ENCODE measurements at regions not wholly inside any gene's neighbourhood (a gene's known extent, or its start where the extent isn't known, plus 50 kb on each side); places are given as distances from the start of the nearest gene placed in this dataset.

DNA sequence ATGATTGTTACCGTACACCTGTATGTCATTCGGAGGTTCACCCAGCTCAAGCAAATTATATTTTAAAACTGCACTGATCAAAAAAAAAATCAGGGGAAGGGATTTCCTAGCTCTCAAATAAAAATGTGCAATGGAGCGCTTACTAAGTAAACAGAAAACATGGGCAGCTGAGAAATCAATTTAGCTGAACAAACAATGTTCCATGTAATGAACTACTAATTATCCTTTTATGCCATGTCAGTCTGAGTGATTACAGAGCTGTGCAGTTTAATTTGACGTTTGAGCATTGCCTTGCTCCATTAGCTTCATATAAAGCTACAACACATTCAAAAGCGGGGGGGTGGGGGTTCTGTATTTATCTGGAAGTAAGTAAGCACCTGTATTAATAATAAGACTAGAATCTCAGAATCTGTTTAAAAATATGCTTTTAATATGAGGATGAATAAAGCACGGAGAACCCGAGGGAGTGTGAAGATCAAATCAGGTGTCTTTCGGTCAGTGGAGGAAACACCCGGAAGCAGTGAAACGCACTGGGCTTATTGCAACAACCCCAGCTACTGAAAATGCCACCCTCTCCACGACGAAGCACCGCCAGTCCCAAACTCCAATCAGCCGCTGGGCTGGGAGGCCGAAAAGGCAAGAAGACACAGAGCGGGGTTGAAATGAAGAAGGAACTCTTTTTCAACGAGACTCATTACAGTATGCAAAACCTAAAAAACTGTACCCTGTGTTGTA, 196.5 kb upstream of the ATP11B start:
- in situ Hi-C loops (cut with MboI; ENCODE audit: low pct_unique_long_range_greater_than_20kb in 2 of 9, low sequenced_read_pairs in 9 of 9, unreplicated experiment in 9 of 9) = no loop called here
- Histone ChIP-seq H3K4me1 (replicated peaks in 1 of 2) (no peaks in the 10 kb centered on the region), H3K27ac (no peak overlapping the region), H3K4me3 (no peak overlapping the region)
- peak in 1 of 8 experiments; percentile 30 for ATAC-seq (replicated peaks in 6 of 8)
- 24 to 100% (median 88%) methylated on average over 2 to 17 of the region's 17 CpGs for WGBS, 10 experiments

DNA sequence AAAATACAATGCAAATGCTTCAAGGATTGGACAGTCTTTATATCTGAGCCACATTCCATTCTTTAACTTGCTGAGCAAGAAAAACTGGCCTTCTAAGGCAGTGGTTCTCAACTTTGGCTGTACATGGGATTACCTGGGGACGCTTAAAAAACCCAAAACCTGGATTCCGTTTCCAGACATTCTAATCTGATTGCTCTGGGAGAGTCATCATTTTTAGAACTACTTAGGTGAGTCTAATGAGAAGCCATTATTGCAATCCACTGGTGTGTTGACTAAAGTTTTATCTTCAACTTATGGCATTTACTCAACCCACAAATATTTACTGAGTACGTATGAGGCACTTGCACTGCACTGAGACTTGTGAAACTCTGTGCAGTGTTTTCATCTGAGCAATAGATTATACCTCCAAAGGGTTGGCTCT, 195.7 kb upstream of the ATP11B start:
- no peak for ATAC-seq (replicated peaks in 6 of 8)
- Histone ChIP-seq H3K27ac (no peak overlapping the region), H3K4me1 (replicated peaks in 1 of 2) (no peaks in the 10 kb centered on the region), H3K4me3 (no peak overlapping the region)
- WGBS, 10 experiments = 0 to 100% (median 90%) methylated on average over 1 to 3 of the region's 3 CpGs; no CpG with 5 or more reads in 1 of the 10 experiments
- in situ Hi-C loops (cut with MboI; ENCODE audit: low pct_unique_long_range_greater_than_20kb in 2 of 9, low sequenced_read_pairs in 9 of 9, unreplicated experiment in 9 of 9) = no loop called here

DNA sequence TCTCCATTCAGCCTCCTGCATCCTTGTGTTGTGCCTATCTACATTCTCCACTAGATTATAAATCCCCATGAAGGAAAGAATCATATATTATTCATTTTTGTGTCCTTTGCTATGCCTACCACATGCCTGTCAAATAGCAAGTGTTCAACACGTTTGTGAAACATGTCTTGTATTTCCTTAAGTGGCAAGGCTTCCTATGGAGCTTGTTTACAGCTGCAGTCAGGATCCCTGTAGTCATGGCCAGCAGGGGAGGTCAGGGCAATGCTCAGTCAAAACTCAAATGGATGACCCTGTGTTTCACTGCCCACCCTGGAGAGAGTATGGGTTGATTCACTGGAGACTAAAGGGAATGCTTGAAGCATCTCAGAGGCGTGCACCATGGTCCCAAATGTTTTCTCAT, 191.7 kb upstream of the ATP11B start:
- in situ Hi-C loops (cut with MboI; ENCODE audit: low pct_unique_long_range_greater_than_20kb in 2 of 9, low sequenced_read_pairs in 9 of 9, unreplicated experiment in 9 of 9) = loop anchor here in 2 of 9 experiments (25.0 kb wide), 1 partner anchor 889 kb away; the partner anchor contains the start of gene SOX2 (in 2 of the 2)
- 0 to 80% (median 50%) methylated on average over 1 to 2 of the region's 2 CpGs; no CpG with 5 or more reads in 3 of the 10 experiments for WGBS, 10 experiments

DNA sequence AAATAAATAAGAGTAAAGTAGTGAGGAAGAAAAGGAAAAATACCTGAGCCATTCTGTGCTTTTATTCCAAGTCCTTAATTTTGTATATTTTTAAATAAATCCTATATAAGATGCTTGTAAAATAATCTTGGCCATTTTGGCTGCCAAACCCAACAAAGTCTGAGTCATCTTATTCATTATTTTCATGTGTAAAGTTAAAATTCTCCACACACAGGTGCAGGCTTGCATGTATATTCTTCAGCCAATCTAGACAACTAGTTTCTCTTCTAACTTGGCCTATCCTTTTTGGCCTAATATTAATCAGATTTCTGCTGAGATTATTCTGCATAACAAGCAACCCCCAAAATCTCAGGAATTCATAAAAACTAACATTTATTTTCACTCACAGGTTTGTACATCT, 189.8 kb upstream of the ATP11B start:
- no peak for ATAC-seq (replicated peaks in 6 of 8)
- H3K4me1 ChIP-seq (replicated peaks in 1 of 2) = peaks cover 0 to 3% of the 10 kb centered on the region in 2 donors
- no peak overlapping the region for H3K27ac ChIP-seq
- in situ Hi-C loops (cut with MboI; ENCODE audit: low pct_unique_long_range_greater_than_20kb in 2 of 9, low sequenced_read_pairs in 9 of 9, unreplicated experiment in 9 of 9) = loop anchor here in 2 of 9 experiments (25.0 kb wide), 1 partner anchor 891 kb away; the partner anchor contains the start of gene SOX2 (in 2 of the 2)
- H3K4me3 ChIP-seq = no peak overlapping the region

More for the DNA sequence above, 191.7 kb upstream of the ATP11B start:
- H3K4me3 ChIP-seq = no peak overlapping the region
- no peak overlapping the region for H3K27ac ChIP-seq
- no peaks in the 10 kb centered on the region for H3K4me1 ChIP-seq (replicated peaks in 1 of 2)
- ATAC-seq (replicated peaks in 6 of 8) = no peak

DNA sequence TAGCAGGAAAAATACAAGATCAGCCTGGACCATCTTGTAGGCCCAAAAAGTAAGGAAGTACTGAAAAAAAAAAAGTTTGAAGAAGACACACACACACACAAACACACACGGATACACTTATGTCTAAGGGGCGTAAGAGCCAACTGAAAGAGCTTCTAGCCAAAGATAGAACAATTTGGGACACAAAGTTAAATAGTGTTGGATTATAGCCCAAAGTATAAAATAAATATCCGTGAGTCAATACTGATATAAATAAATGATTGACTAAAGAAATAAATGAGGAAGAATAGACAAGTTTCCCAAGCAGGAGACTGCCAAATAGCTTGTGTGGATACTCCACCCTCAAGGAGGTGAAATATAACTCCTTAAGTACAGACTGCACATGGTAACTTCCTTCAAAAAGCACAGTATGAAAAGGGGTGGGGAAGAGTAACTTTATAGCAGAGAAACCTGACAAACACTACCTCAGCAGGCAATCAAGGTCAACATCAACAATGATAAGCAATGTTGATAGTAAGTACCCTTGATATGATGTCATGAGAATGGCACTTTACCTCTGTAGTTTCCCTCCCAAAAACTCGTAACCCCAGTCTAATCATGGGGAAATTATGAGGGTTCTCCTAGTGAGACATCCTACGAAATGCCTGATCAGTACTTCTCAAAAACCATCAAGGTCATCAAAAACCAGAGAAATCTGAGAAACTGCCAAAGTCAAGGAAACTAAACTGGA, 187.3 kb upstream of the ATP11B start:
- Histone ChIP-seq H3K27ac (no peak overlapping the region), H3K4me1 (replicated peaks in 1 of 2) (peaks cover 0 to 7% of the 10 kb centered on the region in 2 donors), H3K4me3 (no peak overlapping the region)
- no peak for ATAC-seq (replicated peaks in 6 of 8)
- in situ Hi-C loops (cut with MboI; ENCODE audit: low pct_unique_long_range_greater_than_20kb in 2 of 9, low sequenced_read_pairs in 9 of 9, unreplicated experiment in 9 of 9) = loop anchor here in 2 of 9 experiments (25.0 kb wide), 1 partner anchor 894 kb away; the partner anchor contains the start of gene SOX2 (in 2 of the 2)
- 22 to 100% (median 91%) methylated on average over 3 to 5 of the region's 5 CpGs for WGBS, 10 experiments

DNA sequence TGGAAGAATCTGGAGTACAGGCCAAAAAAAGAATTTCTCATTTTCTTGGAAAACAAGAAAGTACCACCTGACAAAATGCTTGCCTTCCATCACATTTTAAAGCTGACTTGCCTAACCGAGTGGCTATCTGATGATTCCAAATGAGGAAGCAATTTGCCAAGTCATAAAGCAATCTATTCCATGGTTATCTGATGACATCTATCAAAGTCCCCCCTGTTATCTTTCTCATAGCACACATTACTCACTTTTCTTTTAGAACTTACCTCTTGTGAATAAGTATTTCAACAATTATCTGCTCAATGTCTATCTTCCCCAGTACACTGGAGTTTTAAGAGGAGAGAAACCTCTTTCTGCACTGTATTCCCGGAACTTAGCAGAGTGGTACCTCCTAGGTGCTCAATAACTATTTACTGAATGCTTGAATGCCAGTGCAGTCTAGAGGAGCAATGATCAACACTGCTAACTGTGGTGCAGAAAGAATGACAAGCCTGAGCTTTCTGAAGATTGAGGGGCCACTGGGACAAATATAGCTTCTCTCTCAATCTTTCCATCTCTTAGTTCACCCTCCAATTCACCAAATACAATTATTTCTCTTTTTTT, 186.3 kb upstream of the ATP11B start:
- Histone ChIP-seq H3K4me3 (no peak overlapping the region), H3K4me1 (replicated peaks in 1 of 2) (peaks cover 0 to 7% of the 10 kb centered on the region in 2 donors), H3K27ac (no peak overlapping the region)
- no peak for ATAC-seq (replicated peaks in 6 of 8)
- in situ Hi-C loops (cut with MboI; ENCODE audit: low pct_unique_long_range_greater_than_20kb in 2 of 9, low sequenced_read_pairs in 9 of 9, unreplicated experiment in 9 of 9) = loop anchor here in 2 of 9 experiments (25.0 kb wide), 1 partner anchor 895 kb away; the partner anchor contains the start of gene SOX2 (in 2 of the 2)
- WGBS, 10 experiments = 0 to 100% (median 70%) methylated on average over 1 to 2 of the region's 2 CpGs; no CpG with 5 or more reads in 1 of the 10 experiments

DNA sequence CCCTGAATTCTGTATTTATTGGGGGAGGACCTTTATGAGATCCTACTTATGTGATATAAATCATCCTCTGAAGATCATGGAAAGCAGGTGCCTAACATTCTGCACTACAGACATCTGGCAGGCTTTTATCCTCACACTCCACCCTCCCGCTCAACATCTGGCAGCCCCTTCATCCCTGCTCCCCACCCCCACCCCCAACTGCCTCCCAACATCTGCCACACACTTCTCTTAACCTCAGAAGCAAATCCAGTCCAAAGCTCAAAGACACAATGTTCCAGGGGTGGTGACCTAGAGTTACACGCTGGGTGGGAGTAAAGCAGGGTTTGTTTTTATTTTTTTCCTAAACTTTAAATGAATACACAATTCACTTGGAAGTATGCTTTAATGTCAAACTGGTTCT, 184.5 kb upstream of the ATP11B start:
- 0 to 67% (median 40%) methylated on average over 1 to 2 of the region's 2 CpGs; no CpG with 5 or more reads in 7 of the 10 experiments for WGBS, 10 experiments
- Histone ChIP-seq H3K4me3 (no peak overlapping the region), H3K4me1 (replicated peaks in 1 of 2) (peaks cover 0 to 7% of the 10 kb centered on the region in 2 donors), H3K27ac (no peak overlapping the region)
- no peak for ATAC-seq (replicated peaks in 6 of 8)
- in situ Hi-C loops (cut with MboI; ENCODE audit: low pct_unique_long_range_greater_than_20kb in 2 of 9, low sequenced_read_pairs in 9 of 9, unreplicated experiment in 9 of 9) = loop anchor here in 2 of 9 experiments (25.0 kb wide), 1 partner anchor 897 kb away; the partner anchor contains the start of gene SOX2 (in 2 of the 2)

DNA sequence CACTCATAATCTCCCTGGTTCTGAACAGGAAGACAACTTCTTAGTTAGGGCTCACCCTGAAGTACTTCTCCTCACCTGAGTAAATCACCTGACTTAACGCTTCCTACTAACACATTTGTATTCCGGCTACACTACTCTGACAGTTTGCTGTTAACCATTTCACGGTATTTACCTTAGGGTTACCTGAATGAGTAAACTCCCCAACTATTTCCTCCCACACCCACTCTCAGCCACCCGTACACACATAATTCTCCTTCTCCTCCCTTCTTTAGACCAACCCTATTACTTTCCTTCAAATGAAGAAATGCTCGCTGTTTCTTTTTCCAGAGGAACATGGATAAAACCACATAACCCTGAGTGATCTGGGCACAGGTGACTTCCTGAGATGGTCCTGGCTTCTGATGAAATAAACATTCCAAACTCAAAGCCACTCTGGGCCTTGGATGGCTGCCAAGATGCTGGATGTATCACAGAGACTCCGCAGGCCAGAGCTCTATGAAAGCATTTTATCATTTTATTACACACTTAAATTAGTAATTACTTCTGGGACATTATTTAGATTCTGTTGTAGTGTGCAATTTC, 183.6 kb upstream of the ATP11B start:
- Histone ChIP-seq H3K4me3 (no peak overlapping the region), H3K27ac (no peak overlapping the region), H3K4me1 (replicated peaks in 1 of 2) (peaks cover 0 to 7% of the 10 kb centered on the region in 2 donors)
- ATAC-seq (replicated peaks in 6 of 8) = no peak
- in situ Hi-C loops (cut with MboI; ENCODE audit: low pct_unique_long_range_greater_than_20kb in 2 of 9, low sequenced_read_pairs in 9 of 9, unreplicated experiment in 9 of 9) = loop anchor here in 3 of 9 experiments (10.0 to 25.0 kb wide), 2 partner anchors 897 to 905 kb away; partner anchors contain the start of gene SOX2 (in 2 of the 3)
- WGBS, 10 experiments = 27 to 98% (median 92%) methylated on average over 2 to 6 of the region's 6 CpGs

DNA sequence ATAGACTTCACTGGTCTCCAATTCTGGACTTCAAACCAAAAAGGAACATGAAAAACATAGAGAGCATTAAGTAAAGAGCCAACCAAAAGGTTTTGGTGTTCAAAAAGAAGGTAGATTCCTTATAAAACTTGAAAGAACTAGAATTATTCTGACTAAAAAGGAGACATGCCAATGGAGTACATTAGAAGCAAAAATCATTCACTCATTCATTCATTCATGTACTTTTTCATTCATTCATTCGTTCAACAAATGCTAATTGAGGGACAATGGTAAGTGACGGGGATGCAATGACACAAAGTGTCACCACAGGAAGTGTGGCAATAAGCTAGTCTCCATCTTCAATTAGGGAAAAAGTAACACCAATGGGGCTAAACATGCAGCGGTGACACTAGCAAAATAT, 181.0 kb upstream of the ATP11B start:
- Histone ChIP-seq H3K4me1 (replicated peaks in 1 of 2) (peaks cover 11 to 23% of the 10 kb centered on the region in 2 donors), H3K27ac (no peak overlapping the region), H3K4me3 (no peak overlapping the region)
- in situ Hi-C loops (cut with MboI; ENCODE audit: low pct_unique_long_range_greater_than_20kb in 2 of 9, low sequenced_read_pairs in 9 of 9, unreplicated experiment in 9 of 9) = loop anchor here in 3 of 9 experiments (10.0 to 25.0 kb wide), 2 partner anchors 900 to 908 kb away; partner anchors contain the start of gene SOX2 (in 2 of the 3)
- no peak for ATAC-seq (replicated peaks in 6 of 8)
- 7 to 100% (median 85%) methylated on average over 1 to 3 of the region's 3 CpGs for WGBS, 10 experiments

DNA sequence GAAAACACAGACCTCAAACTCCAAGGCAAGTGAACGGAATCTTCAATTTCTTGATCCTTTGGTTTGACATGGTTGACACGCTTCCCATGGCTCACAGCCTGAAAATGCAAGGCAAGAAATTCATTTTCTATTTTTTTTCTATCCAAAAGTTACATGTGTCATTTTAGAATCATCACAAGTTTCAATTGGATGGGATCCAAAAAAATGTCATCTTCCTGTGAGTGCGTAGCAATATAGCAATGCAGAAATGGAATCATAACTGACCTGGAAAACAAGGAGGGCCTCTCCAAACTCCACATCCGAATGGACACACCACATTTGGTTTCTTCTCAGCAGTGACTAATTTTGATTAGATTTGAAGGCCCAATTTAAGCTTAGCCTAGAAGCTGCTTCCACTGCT, 175.8 kb upstream of the ATP11B start:
- Histone ChIP-seq H3K4me1 (replicated peaks in 1 of 2) (peaks cover 18 to 23% of the 10 kb centered on the region in 2 donors), H3K4me3 (no peak overlapping the region), H3K27ac (no peak overlapping the region)
- in situ Hi-C loops (cut with MboI; ENCODE audit: low pct_unique_long_range_greater_than_20kb in 2 of 9, low sequenced_read_pairs in 9 of 9, unreplicated experiment in 9 of 9) = loop anchor here in 3 of 9 experiments (10.0 to 25.0 kb wide), 2 partner anchors 905 to 913 kb away; partner anchors contain the start of gene SOX2 (in 2 of the 3)
- WGBS, 10 experiments = 0 to 93% (median 79%) methylated on average over 2 to 4 of the region's 4 CpGs; no CpG with 5 or more reads in 1 of the 10 experiments
- no peak for ATAC-seq (replicated peaks in 6 of 8)

DNA sequence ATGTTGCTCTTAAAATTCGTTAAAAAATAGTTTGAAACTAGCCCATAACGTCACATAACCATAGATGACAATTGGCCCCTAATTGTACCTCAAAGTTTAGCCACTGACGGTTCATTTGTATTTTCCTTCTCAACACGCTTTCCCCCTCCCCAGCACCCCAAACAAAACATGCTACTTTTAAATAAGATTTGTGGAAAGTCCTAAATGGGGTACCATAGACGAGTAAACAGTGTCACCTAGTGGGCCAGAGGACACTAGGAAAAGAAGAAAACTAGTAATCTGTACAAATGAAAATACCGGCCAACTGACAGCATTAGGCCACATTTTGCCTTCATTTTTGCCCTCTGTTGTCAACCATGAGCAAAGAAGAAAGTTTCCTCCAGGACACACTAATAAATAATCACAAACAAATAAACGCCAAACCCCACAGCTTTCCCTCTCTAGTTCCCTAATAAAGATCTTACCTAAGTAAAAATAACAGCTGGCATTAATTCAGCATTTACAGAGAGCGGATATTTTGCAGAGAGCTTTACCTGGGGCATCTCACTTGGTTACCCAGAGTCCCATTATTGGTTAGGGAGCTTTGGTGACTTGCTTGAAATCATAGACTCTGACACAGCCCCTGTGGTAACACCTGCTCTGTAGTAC, 175.1 kb upstream of the ATP11B start:
- WGBS, 10 experiments = 3 to 75% (median 18%) methylated on average over 2 to 7 of the region's 8 CpGs
- no peak overlapping the region for H3K27ac ChIP-seq
- peak in 7 of 8 experiments; percentile 37 to 69 (median 55) for ATAC-seq (replicated peaks in 6 of 8)
- peaks cover 18 to 23% of the 10 kb centered on the region in 2 donors for H3K4me1 ChIP-seq (replicated peaks in 1 of 2)
- in situ Hi-C loops (cut with MboI; ENCODE audit: low pct_unique_long_range_greater_than_20kb in 2 of 9, low sequenced_read_pairs in 9 of 9, unreplicated experiment in 9 of 9) = loop anchor here in 3 of 9 experiments (10.0 to 25.0 kb wide), 2 partner anchors 906 to 913 kb away; partner anchors contain the start of gene SOX2 (in 2 of the 3)
- H3K4me3 ChIP-seq = no peak overlapping the region

All from motor neuron (in vitro differentiated cells).